ENCODE measurements at regions not wholly inside any gene's neighbourhood (a gene's known extent, or its start where the extent isn't known, plus 50 kb on each side); places are given as distances from the start of the nearest gene placed in this dataset.

DNA sequence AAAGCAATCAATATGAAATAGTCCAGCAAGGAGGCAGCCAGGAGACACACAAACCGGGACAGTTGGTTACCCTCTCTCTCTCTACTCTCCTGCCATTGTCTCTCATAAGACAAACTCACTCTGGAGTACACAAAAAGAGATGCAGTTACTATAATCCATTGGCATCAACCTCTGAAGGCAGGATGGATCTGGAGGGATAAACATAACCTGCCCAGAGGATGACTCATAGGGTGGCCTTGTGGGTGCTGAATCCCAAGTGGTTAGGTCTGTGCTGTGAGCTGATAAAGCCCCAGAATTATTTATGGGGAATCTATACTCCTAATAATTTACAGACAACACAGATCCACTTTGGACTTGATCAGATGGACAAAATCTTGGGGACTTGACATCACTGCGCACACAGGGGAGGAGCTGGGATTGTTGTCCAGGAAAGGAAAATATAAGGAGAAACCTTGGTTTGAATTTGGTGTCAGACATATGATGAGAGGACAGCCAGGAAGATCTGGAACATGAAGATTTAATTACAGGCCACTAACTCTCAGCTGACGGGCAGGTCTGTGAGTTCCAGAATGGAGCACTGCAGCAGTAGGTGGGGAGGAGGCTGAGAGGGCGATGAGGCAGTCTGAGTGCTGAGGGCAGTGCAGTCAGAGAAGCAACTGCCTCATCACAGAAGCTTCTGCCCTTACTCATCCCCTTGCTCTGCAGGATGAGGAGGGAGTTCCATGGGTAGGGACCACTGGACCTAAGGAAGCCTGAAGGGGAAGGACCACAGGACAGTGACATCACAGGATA, 113.9 kb upstream of the PRSS58 start:
- Histone ChIP-seq H3K27ac (peak overlapping the region in 1 of 5 donors; percentile 42), H3K36me3 (no peaks in the 10 kb centered on the region), H3K4me3 (no peak overlapping the region), H3K27me3 (no peaks in the 10 kb centered on the region), H3K9me3 (peaks cover 7 to 18% (median 13%) of the 10 kb centered on the region in 4 donors), H3K4me1 (peaks cover 0 to 20% (median 3%) of the 10 kb centered on the region in 4 donors)
- WGBS, 5 donors = 78 to 90% (median 85%) methylated on average over 4 of the region's 4 CpGs
- intact Hi-C loops (cut with DNase I; ENCODE audit: low total_unique reads) = no loop called here
- TF ChIP-seq POLR2AphosphoS5 (IDR thresholded peaks at IDR 0.05) = no peak
- TF ChIP-seq, protein P1, sequence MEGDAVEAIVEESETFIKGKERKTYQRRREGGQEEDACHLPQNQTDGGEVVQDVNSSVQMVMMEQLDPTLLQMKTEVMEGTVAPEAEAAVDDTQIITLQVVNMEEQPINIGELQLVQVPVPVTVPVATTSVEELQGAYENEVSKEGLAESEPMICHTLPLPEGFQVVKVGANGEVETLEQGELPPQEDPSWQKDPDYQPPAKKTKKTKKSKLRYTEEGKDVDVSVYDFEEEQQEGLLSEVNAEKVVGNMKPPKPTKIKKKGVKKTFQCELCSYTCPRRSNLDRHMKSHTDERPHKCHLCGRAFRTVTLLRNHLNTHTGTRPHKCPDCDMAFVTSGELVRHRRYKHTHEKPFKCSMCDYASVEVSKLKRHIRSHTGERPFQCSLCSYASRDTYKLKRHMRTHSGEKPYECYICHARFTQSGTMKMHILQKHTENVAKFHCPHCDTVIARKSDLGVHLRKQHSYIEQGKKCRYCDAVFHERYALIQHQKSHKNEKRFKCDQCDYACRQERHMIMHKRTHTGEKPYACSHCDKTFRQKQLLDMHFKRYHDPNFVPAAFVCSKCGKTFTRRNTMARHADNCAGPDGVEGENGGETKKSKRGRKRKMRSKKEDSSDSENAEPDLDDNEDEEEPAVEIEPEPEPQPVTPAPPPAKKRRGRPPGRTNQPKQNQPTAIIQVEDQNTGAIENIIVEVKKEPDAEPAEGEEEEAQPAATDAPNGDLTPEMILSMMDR (IDR thresholded peaks at IDR 0.05) = no peak
- no peak for TF ChIP-seq EP300 (IDR thresholded peaks at IDR 0.05)
- TF ChIP-seq POLR2A (IDR thresholded peaks at IDR 0.05) = no peak
- no peak for DNase-seq

DNA sequence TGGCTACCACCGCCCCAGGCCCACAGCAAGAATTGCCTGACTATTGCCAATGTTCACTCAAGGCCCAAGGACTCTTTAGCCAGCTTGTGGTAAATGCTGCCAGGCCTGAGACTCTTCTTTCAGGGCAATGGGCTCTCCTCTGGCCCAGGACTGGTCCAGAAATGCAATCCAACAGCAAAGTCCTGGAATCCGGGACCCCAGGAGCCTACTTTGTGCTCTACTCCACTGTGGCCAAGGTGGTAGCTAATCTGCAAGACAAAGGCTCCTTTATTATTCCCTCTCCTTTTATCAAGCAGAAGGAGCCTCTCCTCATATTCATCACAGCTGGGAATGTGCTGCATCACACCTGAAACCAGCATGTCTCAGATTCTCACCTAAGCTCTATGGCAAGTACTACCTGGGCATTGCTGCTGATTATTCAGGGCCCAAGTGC, 107.6 kb upstream of the PRSS58 start:
- no peaks in the 10 kb centered on the region for H3K4me1 ChIP-seq
- H3K4me3 ChIP-seq = no peak overlapping the region
- no peaks in the 10 kb centered on the region for H3K27me3 ChIP-seq
- TF ChIP-seq EP300 (IDR thresholded peaks at IDR 0.05) (no peak), POLR2A (IDR thresholded peaks at IDR 0.05) (no peak), POLR2AphosphoS5 (IDR thresholded peaks at IDR 0.05) (no peak)
- TF ChIP-seq, protein P1 (IDR thresholded peaks at IDR 0.05) = no peak
- H3K9me3 ChIP-seq = peaks cover 7 to 18% (median 13%) of the 10 kb centered on the region in 4 donors
- no peak overlapping the region for H3K27ac ChIP-seq
- WGBS, 5 donors = 71 to 93% (median 86%) methylated on average over 2 of the region's 2 CpGs
- DNase-seq = no peak
- H3K36me3 ChIP-seq = no peaks in the 10 kb centered on the region
- intact Hi-C loops (cut with DNase I; ENCODE audit: low total_unique reads) = no loop called here

DNA sequence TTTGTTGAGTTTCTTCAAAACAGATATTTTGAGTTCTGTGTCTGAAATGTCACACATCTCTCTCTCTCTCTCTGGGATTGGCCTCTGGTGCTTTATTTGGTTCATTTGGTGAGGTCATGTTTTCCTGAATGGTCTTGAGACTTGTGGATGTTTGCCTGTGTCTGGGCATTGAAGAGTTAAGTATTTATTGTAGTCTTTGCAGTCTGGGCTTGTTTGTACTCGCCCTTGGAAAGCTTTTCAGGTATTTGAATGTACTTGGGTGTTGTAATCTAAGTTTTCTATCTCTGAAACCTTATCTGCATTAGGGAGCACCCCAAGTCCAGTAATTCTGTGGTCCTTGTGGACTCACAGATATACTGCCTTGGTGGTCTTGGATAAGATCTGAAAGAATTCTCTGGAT, 106.7 kb upstream of the PRSS58 start:
- Histone ChIP-seq H3K27me3 (no peaks in the 10 kb centered on the region), H3K36me3 (no peaks in the 10 kb centered on the region), H3K4me1 (no peaks in the 10 kb centered on the region), H3K27ac (no peak overlapping the region), H3K9me3 (peaks cover 7 to 18% (median 13%) of the 10 kb centered on the region in 4 donors), H3K4me3 (no peak overlapping the region)
- no peak for DNase-seq
- 16 to 36% (median 29%) methylated on average over 1 of the region's 1 CpG for whole genome bisulfite sequencing, 5 donors
- intact Hi-C loops (cut with DNase I; ENCODE audit: low total_unique reads) = no loop called here
- TF ChIP-seq, protein P1 (IDR thresholded peaks at IDR 0.05) = no peak
- TF ChIP-seq POLR2A (IDR thresholded peaks at IDR 0.05) (no peak), EP300 (IDR thresholded peaks at IDR 0.05) (no peak), POLR2AphosphoS5 (IDR thresholded peaks at IDR 0.05) (no peak)

DNA sequence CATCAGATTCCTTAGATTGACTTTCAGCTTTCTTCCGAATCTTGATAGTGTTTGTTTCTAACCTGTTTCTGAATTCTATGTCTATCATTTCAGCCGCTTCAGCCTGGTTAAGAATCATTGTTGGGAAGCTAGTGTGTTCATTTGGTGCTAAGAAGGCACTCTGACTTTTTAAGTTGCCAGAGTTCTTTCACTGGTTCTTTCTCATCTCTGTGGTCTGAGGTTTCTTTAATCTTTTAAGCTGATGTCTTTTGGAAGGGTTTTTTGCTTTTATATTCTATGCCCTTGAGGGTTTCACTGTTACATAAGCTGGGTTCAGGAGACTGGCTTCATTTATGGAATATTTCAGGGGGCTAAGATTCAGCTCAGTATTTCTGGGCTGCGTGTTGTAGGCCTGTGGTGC, 104.5 kb upstream of the PRSS58 start:
- 82 to 94% (median 86%) methylated on average over 3 of the region's 3 CpGs for WGBS, 5 donors
- H3K27me3 ChIP-seq = no peaks in the 10 kb centered on the region
- no peaks in the 10 kb centered on the region for H3K36me3 ChIP-seq
- no peak overlapping the region for H3K4me3 ChIP-seq
- DNase-seq = no peak
- H3K4me1 ChIP-seq = peaks cover 0 to 6% (median 3%) of the 10 kb centered on the region in 4 donors
- peaks cover 0 to 3% (median under 1%) of the 10 kb centered on the region in 4 donors for H3K9me3 ChIP-seq
- TF ChIP-seq POLR2A (IDR thresholded peaks at IDR 0.05) = no peak
- TF ChIP-seq POLR2AphosphoS5 (IDR thresholded peaks at IDR 0.05) = no peak
- TF ChIP-seq, protein P1 (IDR thresholded peaks at IDR 0.05) = no peak
- no peak for TF ChIP-seq EP300 (IDR thresholded peaks at IDR 0.05)
- no peak overlapping the region for H3K27ac ChIP-seq
- intact Hi-C loops (cut with DNase I; ENCODE audit: low total_unique reads) = no loop called here
